ENCODE measurements at regions not wholly inside any gene's neighbourhood (a gene's known extent, or its start where the extent isn't known, plus 50 kb on each side); places are given as distances from the start of the nearest gene placed in this dataset.

DNA sequence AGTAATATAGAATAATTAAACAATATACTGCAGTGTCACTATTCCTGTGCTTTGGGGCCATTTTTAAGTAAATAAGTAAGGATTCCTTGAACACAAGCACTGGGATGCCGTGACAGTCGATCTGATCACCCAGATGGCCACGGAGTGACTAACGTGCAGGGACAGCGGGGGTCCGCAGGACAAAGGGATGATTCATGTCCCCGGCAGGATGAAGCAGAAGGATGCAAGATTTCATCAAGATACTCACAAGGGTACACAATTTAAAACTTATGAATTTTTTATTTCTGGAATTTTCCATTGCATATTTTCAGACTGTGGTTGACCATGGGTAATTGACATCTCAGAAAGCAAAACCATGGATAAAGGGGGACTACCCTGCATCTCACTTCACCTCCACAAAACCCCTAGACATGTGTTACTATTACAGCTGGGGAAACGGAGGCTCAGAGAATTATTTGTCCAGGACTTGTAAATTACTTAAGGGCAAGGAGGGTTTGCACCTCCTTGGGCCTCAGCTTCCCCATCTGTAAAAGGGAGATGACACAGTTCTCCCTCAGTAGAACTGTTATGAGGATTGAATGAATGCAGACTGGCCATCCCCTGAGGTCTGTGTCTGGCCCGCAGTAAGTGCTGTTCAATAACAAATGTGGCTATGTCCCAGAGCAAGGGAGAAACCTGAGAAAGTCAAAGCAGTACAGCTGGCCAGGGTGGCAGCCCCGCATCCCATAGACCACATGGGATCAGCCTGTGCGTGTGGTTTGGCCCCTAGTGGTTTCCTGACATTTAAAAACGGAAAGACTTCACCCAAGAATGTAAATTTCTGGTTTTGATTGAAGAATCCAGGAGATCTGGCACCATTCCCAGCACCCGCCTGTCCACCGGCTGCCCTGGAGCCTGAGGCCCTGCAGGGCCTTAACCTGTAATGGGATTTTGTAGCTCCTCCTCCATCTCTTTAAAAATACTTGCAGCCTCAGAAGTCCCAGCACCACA lies 235.5 kb downstream of the BMP7 start:
- no peaks in the 10 kb centered on the region for H3K4me1 ChIP-seq
- H3K9me3 ChIP-seq = no peaks in the 10 kb centered on the region
- peaks cover 25% of the 10 kb centered on the region for H3K27me3 ChIP-seq
- no peak for DNase-seq
- H3K4me3 ChIP-seq = no peak overlapping the region
- TF ChIP-seq, protein P1, sequence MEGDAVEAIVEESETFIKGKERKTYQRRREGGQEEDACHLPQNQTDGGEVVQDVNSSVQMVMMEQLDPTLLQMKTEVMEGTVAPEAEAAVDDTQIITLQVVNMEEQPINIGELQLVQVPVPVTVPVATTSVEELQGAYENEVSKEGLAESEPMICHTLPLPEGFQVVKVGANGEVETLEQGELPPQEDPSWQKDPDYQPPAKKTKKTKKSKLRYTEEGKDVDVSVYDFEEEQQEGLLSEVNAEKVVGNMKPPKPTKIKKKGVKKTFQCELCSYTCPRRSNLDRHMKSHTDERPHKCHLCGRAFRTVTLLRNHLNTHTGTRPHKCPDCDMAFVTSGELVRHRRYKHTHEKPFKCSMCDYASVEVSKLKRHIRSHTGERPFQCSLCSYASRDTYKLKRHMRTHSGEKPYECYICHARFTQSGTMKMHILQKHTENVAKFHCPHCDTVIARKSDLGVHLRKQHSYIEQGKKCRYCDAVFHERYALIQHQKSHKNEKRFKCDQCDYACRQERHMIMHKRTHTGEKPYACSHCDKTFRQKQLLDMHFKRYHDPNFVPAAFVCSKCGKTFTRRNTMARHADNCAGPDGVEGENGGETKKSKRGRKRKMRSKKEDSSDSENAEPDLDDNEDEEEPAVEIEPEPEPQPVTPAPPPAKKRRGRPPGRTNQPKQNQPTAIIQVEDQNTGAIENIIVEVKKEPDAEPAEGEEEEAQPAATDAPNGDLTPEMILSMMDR (IDR thresholded peaks at IDR 0.05) = no peak
- intact Hi-C loops (cut with DNase I) = no loop called here
- no peak overlapping the region for H3K27ac ChIP-seq
- no peaks in the 10 kb centered on the region for H3K36me3 ChIP-seq
- ATAC-seq = no peak

DNA sequence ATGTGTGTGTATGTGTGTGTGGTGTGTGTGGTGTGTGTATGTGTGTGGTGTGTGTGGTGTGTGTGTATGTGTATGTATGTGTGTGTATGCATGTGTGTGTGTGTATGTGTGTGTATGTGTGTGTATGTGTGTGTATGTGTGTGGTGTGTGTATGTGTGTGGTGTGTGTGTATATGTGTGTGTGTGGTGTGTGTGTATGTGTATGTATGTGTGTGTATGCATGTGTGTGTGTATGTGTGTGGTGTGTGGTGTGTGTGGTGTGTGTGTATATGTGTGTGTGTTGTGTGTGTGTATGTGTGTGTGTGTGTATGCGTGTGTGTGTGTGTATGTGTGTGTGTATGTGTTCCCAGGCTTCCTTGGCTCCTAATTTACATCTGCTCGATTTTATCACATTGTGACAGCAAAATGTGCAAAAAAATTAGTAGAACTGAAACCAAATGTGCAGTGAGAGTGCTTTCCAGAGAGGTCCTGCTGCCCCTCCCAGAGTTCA lies 234.5 kb downstream of the BMP7 start:
- peaks cover 25% of the 10 kb centered on the region for H3K27me3 ChIP-seq
- ATAC-seq = no peak
- H3K36me3 ChIP-seq = no peaks in the 10 kb centered on the region
- TF ChIP-seq, protein P1 (IDR thresholded peaks at IDR 0.05) = no peak
- H3K9me3 ChIP-seq = no peaks in the 10 kb centered on the region
- H3K4me1 ChIP-seq = no peaks in the 10 kb centered on the region
- H3K27ac ChIP-seq = no peak overlapping the region
- H3K4me3 ChIP-seq = no peak overlapping the region
- DNase-seq = no peak
- intact Hi-C loops (cut with DNase I) = no loop called here

DNA sequence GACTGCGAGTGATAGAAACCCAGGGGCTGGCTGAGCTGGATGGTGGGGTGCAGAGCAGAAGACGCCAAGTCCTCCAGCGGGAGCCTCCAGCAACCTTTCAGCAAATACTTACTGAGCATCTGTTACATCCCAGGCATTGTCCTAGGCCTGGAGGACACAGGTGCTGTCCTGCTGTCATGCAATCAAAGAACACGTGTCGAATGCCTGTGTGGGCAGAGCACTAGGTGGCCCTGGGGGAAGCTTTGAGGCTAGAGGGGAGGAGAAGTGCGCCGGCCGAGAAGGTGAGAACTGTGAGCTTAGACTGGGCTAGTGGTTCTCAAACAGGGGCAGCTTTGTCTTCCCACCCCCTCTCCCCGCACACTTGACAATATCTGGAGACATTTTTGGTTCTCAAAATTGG lies 233.6 kb downstream of the BMP7 start:
- Histone ChIP-seq H3K4me1 (no peaks in the 10 kb centered on the region), H3K9me3 (no peaks in the 10 kb centered on the region), H3K27ac (no peak overlapping the region), H3K4me3 (no peak overlapping the region), H3K36me3 (no peaks in the 10 kb centered on the region), H3K27me3 (peaks cover 25% of the 10 kb centered on the region)
- intact Hi-C loops (cut with DNase I) = no loop called here
- DNase-seq = no peak
- TF ChIP-seq, protein P1 (IDR thresholded peaks at IDR 0.05) = no peak
- no peak for ATAC-seq

DNA sequence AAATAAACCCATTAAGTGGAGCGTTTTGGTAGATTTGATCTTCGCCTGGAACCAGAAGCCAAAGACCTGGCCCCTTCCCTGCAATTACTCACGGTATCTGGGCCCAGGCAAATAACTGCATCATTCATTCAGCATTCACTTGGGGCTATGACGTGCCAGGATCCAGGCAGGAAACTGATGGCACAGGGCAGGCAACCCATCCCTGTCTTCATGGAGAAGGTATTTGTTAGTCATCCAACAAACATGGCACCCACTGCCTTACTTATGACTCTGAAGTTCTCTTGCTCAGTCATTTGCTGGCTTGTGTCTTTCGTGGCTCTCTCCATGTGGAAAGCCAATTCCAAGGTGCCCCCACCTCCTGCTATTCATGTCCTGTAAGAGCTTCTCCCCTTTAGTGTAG lies 232.4 kb downstream of the BMP7 start:
- no peak for ATAC-seq
- intact Hi-C loops (cut with DNase I) = no loop called here
- TF ChIP-seq, protein P1 (IDR thresholded peaks at IDR 0.05) = no peak

DNA sequence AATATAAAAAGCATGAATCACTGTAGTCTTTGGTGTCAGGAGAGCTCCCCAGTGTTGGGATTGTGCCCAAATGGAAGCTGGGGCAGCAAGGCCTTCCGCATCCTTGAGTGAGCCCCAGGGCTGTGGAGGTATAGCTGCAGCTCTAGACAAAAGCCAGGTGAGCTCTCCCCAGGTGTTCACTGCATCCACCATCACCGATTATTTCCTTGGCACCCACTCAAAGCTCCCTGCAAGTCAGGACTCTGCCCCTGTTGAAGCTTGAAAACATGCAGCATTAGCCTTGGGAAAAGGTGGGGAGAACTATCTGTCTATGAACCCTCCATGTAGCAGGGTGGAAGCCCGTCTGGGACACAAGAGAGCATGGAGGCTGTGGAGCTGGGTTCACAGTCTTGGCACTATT lies 228.8 kb downstream of the BMP7 start:
- Histone ChIP-seq H3K36me3 (no peaks in the 10 kb centered on the region), H3K27me3 (peaks cover 13% of the 10 kb centered on the region), H3K4me1 (no peaks in the 10 kb centered on the region), H3K4me3 (no peak overlapping the region), H3K9me3 (no peaks in the 10 kb centered on the region), H3K27ac (no peak overlapping the region)
- ATAC-seq (no peak), DNase-seq (no peak)
- TF ChIP-seq, protein P1 (IDR thresholded peaks at IDR 0.05) = no peak
- intact Hi-C loops (cut with DNase I) = no loop called here

More for the DNA sequence above, 232.4 kb downstream of the BMP7 start:
- no peaks in the 10 kb centered on the region for H3K36me3 ChIP-seq
- peaks cover 25% of the 10 kb centered on the region for H3K27me3 ChIP-seq
- DNase-seq = no peak
- H3K27ac ChIP-seq = no peak overlapping the region
- no peaks in the 10 kb centered on the region for H3K9me3 ChIP-seq
- no peak overlapping the region for H3K4me3 ChIP-seq
- no peaks in the 10 kb centered on the region for H3K4me1 ChIP-seq

All from upper lobe of right lung (tissue), 1 donor.